ENCODE measurements at regions not wholly inside any gene's neighbourhood (a gene's known extent, or its start where the extent isn't known, plus 50 kb on each side); places are given as distances from the start of the nearest gene placed in this dataset.

DNA sequence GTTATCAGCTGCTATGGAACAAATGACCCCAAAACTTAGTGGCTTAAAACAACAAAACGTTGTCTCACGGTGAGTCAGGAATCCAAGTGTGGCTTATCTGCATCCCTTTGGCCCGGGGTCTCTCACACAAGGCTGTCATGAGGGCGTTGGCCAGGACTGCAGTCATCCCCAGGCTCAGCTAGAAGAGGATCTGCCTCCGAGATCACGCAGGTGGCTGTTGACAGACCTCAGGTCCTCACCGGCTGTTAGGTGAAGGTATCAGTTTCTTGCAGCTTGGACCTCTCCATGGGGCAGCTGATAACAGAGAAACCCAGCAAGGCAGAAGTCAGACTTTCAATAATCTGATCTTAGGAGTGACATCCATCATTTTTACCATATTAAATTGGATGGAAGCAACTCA lies 52.7 kb upstream of the SYT6 start:
- no peak overlapping the region for H3K27ac ChIP-seq
- H3K27me3 ChIP-seq = peaks cover 13% of the 10 kb centered on the region
- TF ChIP-seq POLR2A (IDR thresholded peaks at IDR 0.05) = no peak
- TF ChIP-seq, protein P1, sequence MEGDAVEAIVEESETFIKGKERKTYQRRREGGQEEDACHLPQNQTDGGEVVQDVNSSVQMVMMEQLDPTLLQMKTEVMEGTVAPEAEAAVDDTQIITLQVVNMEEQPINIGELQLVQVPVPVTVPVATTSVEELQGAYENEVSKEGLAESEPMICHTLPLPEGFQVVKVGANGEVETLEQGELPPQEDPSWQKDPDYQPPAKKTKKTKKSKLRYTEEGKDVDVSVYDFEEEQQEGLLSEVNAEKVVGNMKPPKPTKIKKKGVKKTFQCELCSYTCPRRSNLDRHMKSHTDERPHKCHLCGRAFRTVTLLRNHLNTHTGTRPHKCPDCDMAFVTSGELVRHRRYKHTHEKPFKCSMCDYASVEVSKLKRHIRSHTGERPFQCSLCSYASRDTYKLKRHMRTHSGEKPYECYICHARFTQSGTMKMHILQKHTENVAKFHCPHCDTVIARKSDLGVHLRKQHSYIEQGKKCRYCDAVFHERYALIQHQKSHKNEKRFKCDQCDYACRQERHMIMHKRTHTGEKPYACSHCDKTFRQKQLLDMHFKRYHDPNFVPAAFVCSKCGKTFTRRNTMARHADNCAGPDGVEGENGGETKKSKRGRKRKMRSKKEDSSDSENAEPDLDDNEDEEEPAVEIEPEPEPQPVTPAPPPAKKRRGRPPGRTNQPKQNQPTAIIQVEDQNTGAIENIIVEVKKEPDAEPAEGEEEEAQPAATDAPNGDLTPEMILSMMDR (IDR thresholded peaks at IDR 0.05) = no peak
- H3K4me3 ChIP-seq = no peak overlapping the region
- 64 to 76% (median 71%) methylated on average over 7 of the region's 7 CpGs for WGBS, 4 donors
- no peak for DNase-seq
- H3K4me1 ChIP-seq (replicated peaks in 1 of 2) = no peaks in the 10 kb centered on the region
- no peaks in the 10 kb centered on the region for H3K36me3 ChIP-seq (replicated peaks in 1 of 2)
- no peaks in the 10 kb centered on the region for H3K9me3 ChIP-seq (replicated peaks in 1 of 3)
- intact Hi-C loops (cut with DNase I) = no loop called here

DNA sequence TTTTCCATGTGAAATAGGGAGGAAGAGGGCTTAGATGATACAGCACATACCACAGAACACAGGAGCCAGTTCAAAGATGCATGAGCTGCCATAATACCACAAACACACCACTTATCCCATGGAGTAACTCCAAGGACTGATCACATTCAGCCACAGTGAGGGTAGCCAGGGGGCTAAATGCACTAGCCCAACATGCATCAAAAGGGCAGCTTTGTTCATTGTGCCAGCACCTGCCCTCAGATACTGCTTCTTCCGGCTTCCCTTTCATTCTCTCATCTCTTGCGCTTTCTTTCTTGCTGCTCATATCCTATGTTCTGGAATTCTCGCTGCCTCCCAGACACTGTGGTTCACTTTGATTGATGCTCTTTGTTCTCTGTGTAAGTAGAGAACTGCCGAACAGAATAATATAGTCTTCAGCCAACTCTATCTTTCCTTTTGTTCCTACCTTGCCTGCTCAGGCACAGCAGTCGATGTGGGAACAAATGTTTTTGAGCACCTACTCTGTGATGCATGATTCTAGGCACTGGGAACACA lies 50.0 kb upstream of the SYT6 start:
- intact Hi-C loops (cut with DNase I) = no loop called here
- TF ChIP-seq, protein P1 (IDR thresholded peaks at IDR 0.05) = no peak
- TF ChIP-seq POLR2A (IDR thresholded peaks at IDR 0.05) = no peak
- DNase-seq = no peak
- H3K27ac ChIP-seq = no peak overlapping the region
- no peak overlapping the region for H3K4me3 ChIP-seq
- H3K4me1 ChIP-seq (replicated peaks in 1 of 2) = no peaks in the 10 kb centered on the region
- no peaks in the 10 kb centered on the region for H3K36me3 ChIP-seq (replicated peaks in 1 of 2)
- H3K27me3 ChIP-seq = peaks cover 13% of the 10 kb centered on the region
- 49 to 61% (median 55%) methylated on average over 5 of the region's 5 CpGs for WGBS, 4 donors
- no peaks in the 10 kb centered on the region for H3K9me3 ChIP-seq (replicated peaks in 1 of 3)

Small RNAs in the stretch of these regions (small RNA-seq; reads per million reads assigned to genes)
- 0 reads per million in 2 donors for gene MRPL57P1

All from adrenal gland (tissue), 9 donors.